Thyroid gland (tissue), 4 donors: ENCODE measurements at regions not wholly inside any gene's neighbourhood (a gene's known extent, or its start where the extent isn't known, plus 50 kb on each side); places are given as distances from the start of the nearest gene placed in this dataset.

Experiments used
- CTCF ChIP-seq, 6 experiments: fragments of 200-600 bp in 3 of 6; fragments of 450-650 bp in 3 of 6; sonication (generic) in 3 of 6; IDR thresholded peaks; one replicate each; pipeline ENCODE4 v1.5.1; 2016 to 2019; ENCODE audit warnings: antibody characterized with exemption in 6 of 6, mild to moderate bottlenecking in 2 of 6, inconsistent platforms in 1 of 6, moderate library complexity in 1 of 6
- POLR2A ChIP-seq, 2 donors: fragments of 450-650 bp; IDR thresholded peaks; one replicate each; pipeline ENCODE4 v1.6.1; 2017; ENCODE audit warnings: antibody characterized with exemption in 2 of 2, mild to moderate bottlenecking in 2 of 2, moderate library complexity in 1 of 2

- TF ChIP-seq CTCF (IDR thresholded peaks at IDR 0.05): no peak
- TF ChIP-seq POLR2A (IDR thresholded peaks at IDR 0.05): no peak
Measured at GRCh38 chr6:6534399-6534798, 54.1 kb upstream of the LY86 start.
